Amniotic stem cell (primary cell): ENCODE measurements at regions not wholly inside any gene's neighbourhood (a gene's known extent, or its start where the extent isn't known, plus 50 kb on each side); places are given as distances from the start of the nearest gene placed in this dataset.

Experiments
- DNase-seq: peaks from one replicate; lab custom pipeline; 2025; lab: John Stamatoyannopoulos, UW

- DNase-seq: no peak
Observed at GRCh38 chr4:14621731-14622463, 380.4 kb upstream of the CPEB2 start.

DNA sequence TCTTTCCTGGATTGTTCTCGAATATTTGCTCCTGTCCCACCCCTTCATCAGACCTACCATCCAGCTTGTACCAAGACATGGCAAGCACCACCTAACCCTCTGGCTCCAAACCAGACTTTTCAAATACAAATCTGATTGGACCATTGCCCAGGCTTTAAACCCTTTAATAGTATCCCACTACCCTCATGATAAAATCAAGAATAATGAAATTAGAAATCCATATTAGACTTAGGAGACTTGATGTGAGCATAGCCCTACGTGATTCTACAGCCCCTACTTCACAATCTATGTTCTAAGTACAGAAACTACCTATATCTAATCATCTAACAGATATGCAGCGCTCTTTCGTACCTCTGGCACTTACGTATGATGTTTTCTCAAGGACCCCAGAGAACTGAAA lies 375.2 kb upstream of the CPEB2 start:
- DNase-seq: no peak

GRCh38 chr4:14631806-14632440 lies 370.4 kb upstream of the CPEB2 start:
- no peak for DNase-seq

DNA sequence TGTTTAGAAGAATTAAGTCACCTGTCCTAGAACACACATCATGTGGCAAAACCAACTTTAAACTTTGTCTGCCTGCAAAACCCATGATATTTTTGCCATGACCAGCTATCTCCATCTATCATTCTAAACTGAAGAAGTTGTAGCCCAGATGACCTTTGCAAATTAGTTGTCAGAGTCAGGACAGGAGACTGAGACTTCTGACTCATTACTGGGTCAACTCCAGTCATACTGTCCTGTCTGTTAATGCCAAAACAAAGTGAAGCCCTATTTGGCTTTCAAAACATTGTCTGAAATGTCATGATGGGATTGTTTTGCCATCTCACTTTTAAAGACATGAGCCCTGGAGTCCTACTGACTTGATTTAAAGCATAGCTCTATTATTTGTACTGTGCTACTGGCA lies 365.7 kb upstream of the CPEB2 start:
- no peak for DNase-seq

- no peak for DNase-seq
Observed at GRCh38 chr4:14640476-14640875, 361.8 kb upstream of the CPEB2 start.

DNA sequence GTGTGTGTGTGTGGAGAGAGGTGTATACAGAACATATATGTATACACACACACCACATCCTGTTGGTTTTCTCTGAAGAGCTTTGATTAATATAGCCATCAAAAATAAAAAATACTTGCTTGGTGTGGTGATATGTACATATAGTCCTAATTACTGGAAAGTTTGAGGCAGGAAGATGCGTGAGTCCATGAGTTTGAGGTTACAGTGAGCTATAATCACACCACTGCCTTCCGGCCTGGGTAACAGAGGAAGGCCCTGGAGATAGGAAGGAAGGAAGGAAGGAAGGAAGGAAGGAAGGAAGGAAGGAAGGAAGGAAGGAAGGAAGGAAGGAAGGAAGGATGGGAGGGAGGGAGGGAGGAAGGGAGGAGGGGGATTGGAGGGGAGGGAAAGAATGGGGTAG lies 360.4 kb upstream of the CPEB2 start:
- no peak for DNase-seq

DNA sequence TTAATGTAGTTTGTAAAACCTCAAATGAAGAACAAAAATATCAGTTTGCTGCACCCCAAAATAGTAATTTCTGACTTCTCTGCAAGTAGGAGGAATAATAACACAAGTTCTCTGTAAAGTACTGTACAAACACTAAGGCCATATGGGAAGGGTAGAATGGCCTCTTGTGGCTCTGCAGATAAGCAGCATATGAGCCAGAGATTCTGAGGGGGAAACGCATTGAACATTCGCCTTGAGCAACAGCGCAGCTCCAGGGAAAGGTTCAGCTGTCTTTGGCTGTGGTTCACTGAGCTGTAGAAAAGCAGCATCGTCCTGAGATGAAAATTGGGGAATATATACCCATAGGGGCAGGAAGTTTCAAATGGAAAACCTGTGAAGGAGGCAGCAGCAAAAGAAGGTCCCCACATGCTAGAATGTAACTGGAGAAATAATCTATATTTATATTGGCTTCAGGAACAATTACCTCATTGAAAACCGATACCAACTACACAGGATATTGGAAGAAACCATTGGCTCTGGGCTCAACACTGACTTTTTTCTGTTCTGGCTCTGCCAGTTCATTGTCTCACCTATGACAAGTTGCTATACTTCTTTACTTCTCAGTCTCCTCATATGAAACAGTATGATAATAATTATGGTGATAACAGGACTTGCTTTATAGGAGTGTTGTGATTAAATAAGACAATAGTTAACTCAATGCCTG lies 357.6 kb upstream of the CPEB2 start:
- DNase-seq: no peak

GRCh38 chr4:14646831-14647230 lies 355.4 kb upstream of the CPEB2 start:
- DNase-seq: no peak

GRCh38 chr4:14650127-14650526 lies 352.2 kb upstream of the CPEB2 start:
- DNase-seq: no peak

GRCh38 chr4:14652522-14652921 lies 349.8 kb upstream of the CPEB2 start:
- no peak for DNase-seq

DNA sequence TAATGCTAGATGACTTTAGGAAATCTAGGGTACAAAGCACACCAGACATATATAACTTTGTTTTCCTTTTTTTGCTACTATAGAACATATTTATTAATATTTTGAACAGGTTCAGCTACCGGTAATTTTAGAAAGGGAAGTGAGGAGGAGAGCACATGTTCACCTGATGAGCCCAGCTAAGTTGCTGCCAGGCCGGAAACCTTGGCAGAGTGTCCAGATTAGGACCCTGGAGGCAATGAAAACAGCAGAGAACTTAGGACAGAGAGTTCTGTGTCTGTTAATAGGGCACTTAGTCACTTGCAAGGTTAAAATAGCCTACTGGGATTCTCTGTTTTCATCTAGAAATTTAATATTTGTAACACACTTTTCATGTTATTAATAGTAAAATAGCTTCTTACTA lies 348.9 kb upstream of the CPEB2 start:
- no peak for DNase-seq

GRCh38 chr4:14659286-14659685 lies 343.0 kb upstream of the CPEB2 start:
- no peak for DNase-seq

- no peak for DNase-seq
Observed at GRCh38 chr4:14667624-14668151, 334.6 kb upstream of the CPEB2 start.

GRCh38 chr4:14668296-14668695 lies 334.0 kb upstream of the CPEB2 start:
- no peak for DNase-seq

DNA sequence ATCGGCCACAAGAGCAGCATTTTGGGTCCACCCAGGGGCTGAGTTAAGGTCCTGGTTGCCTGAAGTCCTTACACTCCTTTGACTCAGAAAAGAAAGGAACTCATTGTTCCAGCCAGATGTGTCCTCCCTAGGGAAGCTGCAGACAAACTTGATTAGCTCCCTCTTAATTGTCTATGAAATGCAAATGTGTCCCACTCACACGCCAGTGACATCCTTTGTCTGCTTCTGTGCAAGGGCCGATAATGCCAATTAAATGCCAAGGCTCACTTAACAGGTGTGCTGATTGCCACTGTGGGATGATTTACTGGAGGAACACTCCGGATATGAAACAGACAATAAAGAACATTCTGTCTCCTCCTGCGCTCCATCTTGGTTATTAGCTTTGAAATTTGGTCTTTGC lies 332.9 kb upstream of the CPEB2 start:
- DNase-seq: no peak

DNA sequence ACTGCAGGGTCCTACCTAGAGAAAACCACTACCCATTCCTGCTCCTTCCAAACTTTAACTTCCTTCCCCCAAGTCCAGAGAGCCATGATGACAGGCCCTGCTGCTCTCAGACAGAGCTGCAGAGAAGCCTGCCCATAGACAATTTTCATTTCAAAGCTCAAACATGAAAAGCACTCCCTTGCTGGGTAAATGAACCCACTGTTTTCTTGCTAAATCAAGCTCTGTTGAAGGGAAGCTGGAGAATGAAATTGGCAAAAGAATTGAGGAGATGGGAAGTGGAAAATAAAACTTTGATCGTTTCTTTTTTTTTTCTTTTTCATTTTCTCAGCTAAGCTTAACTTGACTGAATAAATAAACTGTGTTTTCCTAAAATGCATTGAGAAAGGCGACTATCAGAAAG lies 331.1 kb upstream of the CPEB2 start:
- no peak for DNase-seq

GRCh38 chr4:14675279-14675985 lies 326.8 kb upstream of the CPEB2 start:
- no peak for DNase-seq

- no peak for DNase-seq
Observed at GRCh38 chr4:14679906-14680305, 322.4 kb upstream of the CPEB2 start.

DNA sequence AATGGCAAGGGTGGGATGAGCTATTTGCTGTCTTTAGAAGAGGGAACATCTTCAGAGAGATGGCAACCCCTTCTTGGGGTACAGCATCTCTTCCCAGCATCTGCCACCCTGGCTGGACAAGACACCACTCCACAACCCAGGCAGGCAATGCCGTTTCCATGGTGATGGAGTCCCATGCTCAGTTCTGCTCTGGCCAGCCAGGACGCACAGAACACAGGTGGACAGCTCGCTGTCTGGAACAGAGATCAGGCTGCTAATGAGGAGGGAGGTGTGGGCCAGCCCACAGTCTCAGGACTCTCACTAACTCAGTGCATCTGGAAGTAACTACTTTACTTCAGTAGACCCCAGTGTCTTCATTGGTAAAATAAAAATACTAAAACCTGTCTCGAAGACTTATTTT lies 321.0 kb upstream of the CPEB2 start:
- no peak for DNase-seq

DNA sequence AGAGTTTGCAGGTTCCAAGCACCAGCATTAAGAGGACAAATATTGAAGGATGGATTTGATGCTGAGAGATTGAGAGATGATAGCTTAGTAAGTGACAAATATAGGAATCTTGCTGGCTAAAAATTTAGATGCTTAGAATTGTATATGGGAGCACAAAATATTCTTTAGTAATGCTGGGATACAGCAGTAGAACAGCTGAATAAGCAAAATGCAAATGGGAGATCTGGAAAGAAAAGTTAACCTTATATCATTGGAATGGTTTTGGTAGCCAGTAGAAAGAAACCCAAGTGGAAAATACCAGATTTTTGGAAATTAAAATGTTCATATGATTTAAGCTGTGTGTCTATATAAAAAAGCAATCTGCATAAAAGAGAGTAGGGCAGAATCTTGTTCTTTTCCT lies 308.6 kb upstream of the CPEB2 start:
- no peak for DNase-seq

GRCh38 chr4:14695095-14695845 lies 307.0 kb upstream of the CPEB2 start:
- DNase-seq: no peak

DNA sequence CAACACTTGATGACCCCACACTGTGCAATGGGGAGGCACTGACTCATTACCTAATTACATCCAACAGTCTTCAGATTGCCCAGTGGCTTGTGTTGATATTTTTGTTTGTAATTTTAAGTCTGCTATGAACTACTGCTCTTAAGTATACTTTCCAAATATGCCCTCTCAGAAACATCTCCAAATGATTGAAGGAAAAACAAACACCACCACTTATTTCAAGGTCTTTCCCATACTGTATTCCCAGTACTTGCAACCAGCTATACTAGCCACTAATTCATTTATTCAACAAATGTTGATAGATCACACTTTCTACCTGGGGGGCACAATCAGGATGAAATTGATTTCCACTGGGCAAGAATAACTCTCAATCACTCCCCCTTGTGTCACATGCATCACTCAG lies 302.2 kb upstream of the CPEB2 start:
- DNase-seq: no peak
